ENCODE measurements at regions not wholly inside any gene's neighbourhood (a gene's known extent, or its start where the extent isn't known, plus 50 kb on each side); places are given as distances from the start of the nearest gene placed in this dataset.

DNA sequence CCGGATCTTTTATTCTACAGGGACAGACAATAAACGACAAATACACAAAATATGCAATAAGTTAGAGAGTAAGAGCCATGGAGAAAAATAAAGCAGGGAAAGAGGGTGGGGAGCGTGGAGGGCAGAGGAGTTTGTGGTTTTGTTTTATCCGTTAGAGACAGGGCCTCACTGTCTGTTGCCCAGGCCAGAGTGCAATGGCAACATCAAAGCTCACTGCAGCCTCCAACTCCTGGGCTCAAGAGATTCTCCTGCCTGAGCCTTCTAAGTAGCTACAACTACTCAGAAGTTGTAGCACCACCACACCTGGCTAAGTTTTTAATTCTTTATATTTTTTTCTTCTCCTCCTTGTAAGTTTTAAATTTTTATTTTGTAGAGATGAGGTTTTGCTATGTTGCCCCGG is 54.5 kb upstream of the CTNNA1 start:
- no peak for TF ChIP-seq CTCF (IDR thresholded peaks at IDR 0.05; ENCODE audit: low read depth, low read length)
- no peak for TF ChIP-seq EZH2phosphoT487 (IDR thresholded peaks at IDR 0.05; ENCODE audit: low read depth)

Measured in OCI-LY3 (cell line).